ENCODE measurements at regions not wholly inside any gene's neighbourhood (a gene's known extent, or its start where the extent isn't known, plus 50 kb on each side); places are given as distances from the start of the nearest gene placed in this dataset.

DNA sequence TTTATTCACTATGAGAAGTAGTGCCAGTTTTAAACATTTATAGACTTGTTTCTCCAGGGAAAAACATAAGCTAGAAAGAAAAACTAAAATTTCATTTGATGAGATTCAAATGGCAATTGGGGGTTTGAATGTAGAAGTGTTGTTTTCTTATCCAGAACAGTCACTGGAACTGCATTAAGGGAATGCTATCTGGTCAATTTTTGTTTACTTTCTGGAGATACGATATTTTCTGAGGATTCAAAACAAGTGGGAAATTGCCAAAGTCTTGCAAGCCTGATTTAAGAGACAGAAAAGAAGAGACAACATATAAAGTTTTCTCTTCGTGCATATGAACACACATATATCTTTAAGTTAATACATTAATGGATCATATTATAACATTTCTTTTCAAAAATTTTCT lies 118.4 kb downstream of the NXNL2 start:
- Histone ChIP-seq H3K14ac (ENCODE audit: low read length) (no peak overlapping the region), H3K18ac (ENCODE audit: low read length) (no peak overlapping the region), H2BK12ac (ENCODE audit: low read length) (no peak overlapping the region), H3K4me1 (ENCODE audit: control insufficient read depth in 1 of 2, insufficient read depth in 2 of 2, low read length in 2 of 2) (no peaks in the 10 kb centered on the region), H3K9me3 (ENCODE audit: insufficient read depth, low read depth, low read length) (no peaks in the 10 kb centered on the region), H3K23ac (ENCODE audit: low read length) (no peak overlapping the region), H2AK5ac (ENCODE audit: low read length) (no peak overlapping the region), H4K12ac (ENCODE audit: low read depth, low read length) (no peak overlapping the region), H3K79me2 (ENCODE audit: control insufficient read depth, insufficient read depth, low read length, poor library complexity) (no peaks in the 10 kb centered on the region), H3K4ac (ENCODE audit: low read depth, low read length) (no peak overlapping the region), H3K79me1 (ENCODE audit: low read length) (no peaks in the 10 kb centered on the region), H3K27ac (ENCODE audit: low read depth, low read length) (no peak overlapping the region), H4K91ac (ENCODE audit: low read depth, low read length) (no peak overlapping the region), H2BK120ac (ENCODE audit: insufficient read depth, low read length, poor library complexity) (no peak overlapping the region), H3K27me3 (ENCODE audit: insufficient read depth, low read length) (no peaks in the 10 kb centered on the region), H3K4me2 (ENCODE audit: low read length) (no peak overlapping the region), H3K36me3 (ENCODE audit: control insufficient read depth in 1 of 2, insufficient read depth in 2 of 2, low read length in 2 of 2) (no peaks in the 10 kb centered on the region), H3K4me3 (ENCODE audit: low read depth, low read length) (no peak overlapping the region), H2BK5ac (ENCODE audit: low read depth, low read length, poor library complexity) (no peak overlapping the region), H3K9ac (ENCODE audit: low read length) (no peak overlapping the region), H2AFZ (ENCODE audit: insufficient read depth, low read length, poor library complexity) (no peak overlapping the region), H4K8ac (ENCODE audit: low read depth, low read length) (no peak overlapping the region)
- no CpG with 5 or more reads among the region's 2 CpGs for WGBS (ENCODE audit: extremely low coverage, insufficient coverage, insufficient read length)
- no peak for DNase-seq

DNA sequence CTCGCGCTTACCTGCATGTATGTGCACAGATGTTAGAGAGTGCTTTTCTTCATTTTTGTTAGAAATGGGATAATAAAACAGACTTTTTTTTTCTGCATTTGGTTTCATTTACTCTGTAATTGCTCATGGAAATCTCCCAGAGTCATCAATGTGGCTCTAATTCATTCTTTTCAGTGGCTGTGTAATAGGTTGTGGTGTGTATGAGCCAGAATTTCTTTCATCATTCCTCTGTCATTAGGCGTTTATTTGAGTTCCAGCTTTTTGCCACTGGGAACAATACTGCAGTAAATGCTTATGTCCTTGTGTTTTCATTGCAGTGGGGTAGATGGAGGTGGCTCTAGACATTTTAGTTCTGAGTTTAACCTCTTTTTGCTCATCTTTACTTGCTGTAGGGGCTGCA lies 118.9 kb downstream of the NXNL2 start:
- no peak overlapping the region for H2BK5ac ChIP-seq (ENCODE audit: low read depth, low read length, poor library complexity)
- H3K4me1 ChIP-seq (ENCODE audit: control insufficient read depth in 1 of 2, insufficient read depth in 2 of 2, low read length in 2 of 2), result no peaks in the 10 kb centered on the region
- H3K9me3 ChIP-seq (ENCODE audit: insufficient read depth, low read depth, low read length), result no peaks in the 10 kb centered on the region
- no peak overlapping the region for H3K14ac ChIP-seq (ENCODE audit: low read length)
- H3K27me3 ChIP-seq (ENCODE audit: insufficient read depth, low read length), result no peaks in the 10 kb centered on the region
- H4K8ac ChIP-seq (ENCODE audit: low read depth, low read length), result no peak overlapping the region
- no peak for DNase-seq
- H3K23ac ChIP-seq (ENCODE audit: low read length), result no peak overlapping the region
- H4K91ac ChIP-seq (ENCODE audit: low read depth, low read length), result no peak overlapping the region
- no peak overlapping the region for H3K18ac ChIP-seq (ENCODE audit: low read length)
- no CpG with 5 or more reads among the region's 3 CpGs for WGBS (ENCODE audit: extremely low coverage, insufficient coverage, insufficient read length)
- no peak overlapping the region for H3K4me3 ChIP-seq (ENCODE audit: low read depth, low read length)
- no peak overlapping the region for H3K9ac ChIP-seq (ENCODE audit: low read length)
- H2BK12ac ChIP-seq (ENCODE audit: low read length), result no peak overlapping the region
- no peak overlapping the region for H3K4ac ChIP-seq (ENCODE audit: low read depth, low read length)
- H3K36me3 ChIP-seq (ENCODE audit: control insufficient read depth in 1 of 2, insufficient read depth in 2 of 2, low read length in 2 of 2), result no peaks in the 10 kb centered on the region
- H3K27ac ChIP-seq (ENCODE audit: low read depth, low read length), result no peak overlapping the region
- H2BK120ac ChIP-seq (ENCODE audit: insufficient read depth, low read length, poor library complexity), result no peak overlapping the region
- H3K79me2 ChIP-seq (ENCODE audit: control insufficient read depth, insufficient read depth, low read length, poor library complexity), result no peaks in the 10 kb centered on the region
- no peaks in the 10 kb centered on the region for H3K79me1 ChIP-seq (ENCODE audit: low read length)
- H2AFZ ChIP-seq (ENCODE audit: insufficient read depth, low read length, poor library complexity), result no peak overlapping the region
- H2AK5ac ChIP-seq (ENCODE audit: low read length), result no peak overlapping the region
- no peak overlapping the region for H3K4me2 ChIP-seq (ENCODE audit: low read length)
- H4K12ac ChIP-seq (ENCODE audit: low read depth, low read length), result no peak overlapping the region

DNA sequence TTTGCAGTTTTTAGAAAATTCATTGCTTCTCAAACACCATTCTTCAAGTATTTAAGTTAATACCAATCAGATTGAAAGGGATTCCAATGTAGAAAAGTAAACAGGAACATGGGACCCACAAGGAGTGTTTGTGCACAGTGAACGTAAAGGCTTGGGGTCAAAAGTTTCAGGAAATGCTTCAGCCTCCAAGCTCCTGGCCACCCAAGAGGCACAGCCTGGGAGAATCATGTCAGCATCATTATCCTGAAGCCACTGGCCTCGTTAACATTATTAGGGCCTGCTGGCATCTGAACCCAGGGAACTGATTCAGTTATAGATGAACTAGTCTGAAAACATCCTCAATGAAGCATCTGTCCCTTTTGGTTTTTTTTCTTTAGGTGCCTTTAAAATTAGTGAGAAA lies 122.9 kb downstream of the NXNL2 start:
- Histone ChIP-seq H3K27ac (ENCODE audit: low read depth, low read length) (no peak overlapping the region), H2BK120ac (ENCODE audit: insufficient read depth, low read length, poor library complexity) (no peak overlapping the region), H4K12ac (ENCODE audit: low read depth, low read length) (no peak overlapping the region), H4K91ac (ENCODE audit: low read depth, low read length) (no peak overlapping the region), H3K79me1 (ENCODE audit: low read length) (no peaks in the 10 kb centered on the region), H3K27me3 (ENCODE audit: insufficient read depth, low read length) (no peaks in the 10 kb centered on the region), H2AK5ac (ENCODE audit: low read length) (no peak overlapping the region), H3K79me2 (ENCODE audit: control insufficient read depth, insufficient read depth, low read length, poor library complexity) (no peaks in the 10 kb centered on the region), H3K4me2 (ENCODE audit: low read length) (no peak overlapping the region), H3K18ac (ENCODE audit: low read length) (no peak overlapping the region), H2AFZ (ENCODE audit: insufficient read depth, low read length, poor library complexity) (no peak overlapping the region), H3K23ac (ENCODE audit: low read length) (no peak overlapping the region), H3K4me3 (ENCODE audit: low read depth, low read length) (no peak overlapping the region), H4K8ac (ENCODE audit: low read depth, low read length) (no peak overlapping the region), H3K4me1 (ENCODE audit: control insufficient read depth in 1 of 2, insufficient read depth in 2 of 2, low read length in 2 of 2) (no peaks in the 10 kb centered on the region), H3K14ac (ENCODE audit: low read length) (no peak overlapping the region), H2BK5ac (ENCODE audit: low read depth, low read length, poor library complexity) (no peak overlapping the region), H3K9me3 (ENCODE audit: insufficient read depth, low read depth, low read length) (no peaks in the 10 kb centered on the region), H3K9ac (ENCODE audit: low read length) (no peak overlapping the region), H2BK12ac (ENCODE audit: low read length) (no peak overlapping the region), H3K4ac (ENCODE audit: low read depth, low read length) (no peak overlapping the region), H3K36me3 (ENCODE audit: control insufficient read depth in 1 of 2, insufficient read depth in 2 of 2, low read length in 2 of 2) (no peaks in the 10 kb centered on the region)
- WGBS (ENCODE audit: extremely low coverage, insufficient coverage, insufficient read length), result no CpG with 5 or more reads among the region's 2 CpGs
- no peak for DNase-seq

DNA sequence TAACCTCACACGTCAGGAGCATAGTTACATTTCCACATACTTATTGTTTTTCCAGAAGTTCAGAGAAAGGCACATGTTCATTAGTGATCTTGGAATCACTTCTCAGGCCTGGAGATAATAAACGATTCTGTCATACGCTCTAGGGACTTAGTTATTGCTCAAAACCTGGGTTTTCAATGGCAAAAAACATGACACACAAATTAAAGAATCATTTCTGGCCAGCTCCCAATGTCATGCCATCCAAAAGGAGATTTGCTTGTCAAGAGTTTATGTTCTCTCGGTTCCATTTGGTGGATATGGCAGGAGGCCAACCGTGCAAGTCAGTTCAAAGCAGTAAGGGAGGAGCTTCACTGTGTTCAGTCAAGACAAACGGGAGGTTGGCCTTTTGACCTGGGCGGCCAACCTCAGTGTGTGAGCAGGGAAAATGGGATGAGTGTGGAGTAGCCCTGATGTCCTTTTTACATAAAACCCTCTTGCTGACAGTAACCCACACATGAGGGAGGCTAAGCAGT lies 123.4 kb downstream of the NXNL2 start:
- H3K4ac ChIP-seq (ENCODE audit: low read depth, low read length), result no peak overlapping the region
- H3K4me2 ChIP-seq (ENCODE audit: low read length), result no peak overlapping the region
- H3K18ac ChIP-seq (ENCODE audit: low read length), result no peak overlapping the region
- H3K4me3 ChIP-seq (ENCODE audit: low read depth, low read length), result no peak overlapping the region
- no peak overlapping the region for H3K27ac ChIP-seq (ENCODE audit: low read depth, low read length)
- no peak overlapping the region for H4K12ac ChIP-seq (ENCODE audit: low read depth, low read length)
- no peaks in the 10 kb centered on the region for H3K79me2 ChIP-seq (ENCODE audit: control insufficient read depth, insufficient read depth, low read length, poor library complexity)
- no peak overlapping the region for H2BK12ac ChIP-seq (ENCODE audit: low read length)
- no peaks in the 10 kb centered on the region for H3K79me1 ChIP-seq (ENCODE audit: low read length)
- H3K14ac ChIP-seq (ENCODE audit: low read length), result no peak overlapping the region
- H4K8ac ChIP-seq (ENCODE audit: low read depth, low read length), result no peak overlapping the region
- H3K9me3 ChIP-seq (ENCODE audit: insufficient read depth, low read depth, low read length), result no peaks in the 10 kb centered on the region
- whole genome bisulfite sequencing (ENCODE audit: extremely low coverage, insufficient coverage, insufficient read length), result no CpG with 5 or more reads among the region's 7 CpGs
- no peak overlapping the region for H2AK5ac ChIP-seq (ENCODE audit: low read length)
- H2BK120ac ChIP-seq (ENCODE audit: insufficient read depth, low read length, poor library complexity), result no peak overlapping the region
- H4K91ac ChIP-seq (ENCODE audit: low read depth, low read length), result no peak overlapping the region
- H3K36me3 ChIP-seq (ENCODE audit: control insufficient read depth in 1 of 2, insufficient read depth in 2 of 2, low read length in 2 of 2), result no peaks in the 10 kb centered on the region
- H2BK5ac ChIP-seq (ENCODE audit: low read depth, low read length, poor library complexity), result no peak overlapping the region
- H3K23ac ChIP-seq (ENCODE audit: low read length), result no peak overlapping the region
- no peaks in the 10 kb centered on the region for H3K4me1 ChIP-seq (ENCODE audit: control insufficient read depth in 1 of 2, insufficient read depth in 2 of 2, low read length in 2 of 2)
- no peak for DNase-seq
- no peak overlapping the region for H2AFZ ChIP-seq (ENCODE audit: insufficient read depth, low read length, poor library complexity)
- no peaks in the 10 kb centered on the region for H3K27me3 ChIP-seq (ENCODE audit: insufficient read depth, low read length)
- H3K9ac ChIP-seq (ENCODE audit: low read length), result no peak overlapping the region

All from trophoblast cell (in vitro differentiated cells and primary cell).